ENCODE measurements at regions not wholly inside any gene's neighbourhood (a gene's known extent, or its start where the extent isn't known, plus 50 kb on each side); places are given as distances from the start of the nearest gene placed in this dataset.

DNA sequence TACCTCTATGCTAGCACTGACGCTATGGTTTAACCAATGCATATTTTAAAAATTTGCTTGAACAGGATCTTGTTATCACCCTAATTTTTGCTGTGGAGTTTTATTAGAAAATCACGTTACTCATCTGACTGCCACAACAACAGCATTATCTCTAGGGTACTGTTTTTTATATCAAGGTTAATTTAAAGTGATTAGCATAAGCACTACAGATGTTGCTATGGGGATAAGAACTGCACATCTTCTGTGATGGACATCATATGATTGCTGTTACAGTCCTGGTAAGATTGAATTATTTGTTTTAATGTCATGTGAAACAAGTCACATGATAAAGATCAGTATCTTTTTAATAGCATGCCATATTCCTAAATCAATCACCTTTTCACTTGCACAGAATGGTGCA, 492.2 kb upstream of the ROBO2 start:
- Histone ChIP-seq H3K36me3 (ENCODE audit: control insufficient read depth, insufficient read depth, low read length) (no peaks in the 10 kb centered on the region), H3K4me3 (ENCODE audit: extremely low read depth, insufficient read depth, low read length, poor library complexity, severe bottlenecking) (no peak overlapping the region), H3K27ac (ENCODE audit: low read depth, low read length, severe bottlenecking) (no peak overlapping the region), H3K9me3 (ENCODE audit: control insufficient read depth, low read length) (no peaks in the 10 kb centered on the region), H3K4me1 (ENCODE audit: control insufficient read depth, insufficient read depth, low read length, poor library complexity, severe bottlenecking) (no peaks in the 10 kb centered on the region)
- WGBS, 2 experiments (ENCODE audit: insufficient coverage in 2 of 2) = no CpG with 5 or more reads among the region's 2 CpGs

DNA sequence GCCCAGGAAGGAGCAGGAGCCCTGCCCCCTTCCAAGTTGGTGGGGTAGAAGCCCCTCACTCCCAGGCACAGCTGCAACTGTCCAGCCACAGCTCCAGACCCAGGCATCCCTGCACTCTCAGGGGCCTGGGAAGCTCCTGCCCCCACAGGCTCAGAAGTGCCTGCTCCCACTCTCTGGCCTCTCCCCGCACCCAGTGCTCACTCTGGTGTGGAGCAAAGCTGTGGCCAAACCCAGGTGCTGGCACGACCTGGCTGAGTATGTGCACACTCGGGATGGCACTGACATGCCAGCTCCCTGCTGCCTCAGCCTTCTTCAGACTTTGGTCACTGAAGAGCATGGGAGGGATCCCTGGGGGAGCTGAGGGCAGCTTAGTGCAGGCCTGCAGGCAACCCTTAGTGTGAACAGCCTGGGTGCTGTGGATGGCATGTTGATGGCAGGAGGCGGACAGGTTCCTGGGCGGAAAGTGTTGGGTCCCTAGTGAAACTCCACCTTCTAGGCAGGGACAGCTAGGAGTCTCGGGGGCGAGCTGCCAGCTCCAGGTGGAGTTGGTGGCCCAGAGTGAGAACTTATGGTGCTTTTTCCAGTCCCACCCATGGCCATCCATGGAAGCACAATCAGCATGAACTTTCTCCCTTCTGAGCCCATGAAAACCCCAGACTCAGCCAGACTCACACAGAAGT, 489.2 kb upstream of the ROBO2 start:
- H3K36me3 ChIP-seq (ENCODE audit: control insufficient read depth, insufficient read depth, low read length) = no peaks in the 10 kb centered on the region
- no peak overlapping the region for H3K4me3 ChIP-seq (ENCODE audit: extremely low read depth, insufficient read depth, low read length, poor library complexity, severe bottlenecking)
- no peaks in the 10 kb centered on the region for H3K4me1 ChIP-seq (ENCODE audit: control insufficient read depth, insufficient read depth, low read length, poor library complexity, severe bottlenecking)
- 79 to 93% methylated on average over 3 to 5 of the region's 7 CpGs for WGBS, 2 experiments (ENCODE audit: insufficient coverage in 2 of 2)
- no peaks in the 10 kb centered on the region for H3K9me3 ChIP-seq (ENCODE audit: control insufficient read depth, low read length)
- no peak overlapping the region for H3K27ac ChIP-seq (ENCODE audit: low read depth, low read length, severe bottlenecking)

DNA sequence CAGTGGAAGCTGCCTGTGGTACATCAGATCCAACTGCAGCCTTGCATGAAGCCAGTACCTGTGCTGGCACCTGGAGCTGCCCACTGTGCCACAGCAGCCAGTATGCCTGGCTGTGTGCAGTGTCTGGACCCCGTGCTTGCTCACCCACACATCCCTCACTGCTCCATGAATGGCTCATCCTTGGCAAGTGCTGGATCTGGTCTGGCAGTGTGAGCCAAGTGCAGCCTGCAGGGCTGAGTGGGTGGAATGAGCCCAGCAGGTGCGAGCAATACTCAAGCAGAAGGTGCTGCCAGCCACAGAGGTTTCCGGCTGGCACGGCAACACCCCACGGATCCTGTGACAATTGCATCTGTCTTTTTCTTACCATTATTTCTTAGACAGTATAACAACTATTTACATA, 488.2 kb upstream of the ROBO2 start:
- Histone ChIP-seq H3K4me1 (ENCODE audit: control insufficient read depth, insufficient read depth, low read length, poor library complexity, severe bottlenecking) (no peaks in the 10 kb centered on the region), H3K36me3 (ENCODE audit: control insufficient read depth, insufficient read depth, low read length) (no peaks in the 10 kb centered on the region), H3K9me3 (ENCODE audit: control insufficient read depth, low read length) (no peaks in the 10 kb centered on the region), H3K27ac (ENCODE audit: low read depth, low read length, severe bottlenecking) (no peak overlapping the region), H3K4me3 (ENCODE audit: extremely low read depth, insufficient read depth, low read length, poor library complexity, severe bottlenecking) (no peak overlapping the region)
- WGBS, 2 experiments (ENCODE audit: insufficient coverage in 2 of 2) = 89 to 100% methylated on average over 1 to 3 of the region's 5 CpGs

DNA sequence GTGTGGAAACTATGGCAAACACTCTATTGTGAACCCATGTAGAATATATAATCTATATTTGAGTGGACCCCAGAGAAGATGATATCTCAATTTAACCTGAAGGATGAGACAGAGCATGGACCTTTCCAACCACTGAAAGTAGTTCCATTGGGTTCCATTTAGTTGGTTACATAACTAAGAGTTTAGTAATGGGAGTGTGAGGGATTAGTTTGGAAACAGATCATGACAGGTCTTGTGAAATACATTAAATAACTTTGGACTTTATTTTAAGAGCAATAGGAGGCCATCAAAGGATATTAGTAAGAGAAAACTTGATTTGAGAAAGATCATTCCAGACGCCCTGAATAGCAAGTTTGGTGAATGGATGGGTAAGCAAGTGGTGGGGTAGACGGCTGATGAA, 487.2 kb upstream of the ROBO2 start:
- 71 to 83% methylated on average over 2 of the region's 2 CpGs for WGBS, 2 experiments (ENCODE audit: insufficient coverage in 2 of 2)
- Histone ChIP-seq H3K27ac (ENCODE audit: low read depth, low read length, severe bottlenecking) (no peak overlapping the region), H3K4me1 (ENCODE audit: control insufficient read depth, insufficient read depth, low read length, poor library complexity, severe bottlenecking) (no peaks in the 10 kb centered on the region), H3K36me3 (ENCODE audit: control insufficient read depth, insufficient read depth, low read length) (no peaks in the 10 kb centered on the region), H3K9me3 (ENCODE audit: control insufficient read depth, low read length) (no peaks in the 10 kb centered on the region), H3K4me3 (ENCODE audit: extremely low read depth, insufficient read depth, low read length, poor library complexity, severe bottlenecking) (no peak overlapping the region)

DNA sequence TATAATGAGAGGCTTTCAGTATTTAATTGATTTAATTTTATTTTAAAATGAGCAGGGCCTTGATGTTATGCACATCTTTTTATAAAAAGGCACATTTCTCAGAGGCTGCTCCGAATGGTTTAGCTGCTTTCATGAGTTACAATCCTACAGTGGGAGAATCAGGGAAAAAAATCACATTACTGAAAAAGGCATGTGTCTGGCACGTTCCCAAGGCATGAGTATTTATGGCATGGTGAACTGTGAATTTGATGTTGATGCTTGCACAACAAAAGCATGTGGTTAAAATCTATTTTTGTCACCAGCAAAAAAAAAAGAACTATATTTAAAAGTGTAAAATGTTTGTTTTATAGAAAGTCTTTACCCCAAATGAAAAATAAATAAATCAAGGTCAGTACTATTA, 485.2 kb upstream of the ROBO2 start:
- H3K9me3 ChIP-seq (ENCODE audit: control insufficient read depth, low read length) = no peaks in the 10 kb centered on the region
- no peak overlapping the region for H3K27ac ChIP-seq (ENCODE audit: low read depth, low read length, severe bottlenecking)
- no peak overlapping the region for H3K4me3 ChIP-seq (ENCODE audit: extremely low read depth, insufficient read depth, low read length, poor library complexity, severe bottlenecking)
- H3K4me1 ChIP-seq (ENCODE audit: control insufficient read depth, insufficient read depth, low read length, poor library complexity, severe bottlenecking) = no peaks in the 10 kb centered on the region
- no peaks in the 10 kb centered on the region for H3K36me3 ChIP-seq (ENCODE audit: control insufficient read depth, insufficient read depth, low read length)
- whole genome bisulfite sequencing, 2 experiments (ENCODE audit: insufficient coverage in 2 of 2) = 94 to 100% methylated on average over 1 to 2 of the region's 2 CpGs

DNA sequence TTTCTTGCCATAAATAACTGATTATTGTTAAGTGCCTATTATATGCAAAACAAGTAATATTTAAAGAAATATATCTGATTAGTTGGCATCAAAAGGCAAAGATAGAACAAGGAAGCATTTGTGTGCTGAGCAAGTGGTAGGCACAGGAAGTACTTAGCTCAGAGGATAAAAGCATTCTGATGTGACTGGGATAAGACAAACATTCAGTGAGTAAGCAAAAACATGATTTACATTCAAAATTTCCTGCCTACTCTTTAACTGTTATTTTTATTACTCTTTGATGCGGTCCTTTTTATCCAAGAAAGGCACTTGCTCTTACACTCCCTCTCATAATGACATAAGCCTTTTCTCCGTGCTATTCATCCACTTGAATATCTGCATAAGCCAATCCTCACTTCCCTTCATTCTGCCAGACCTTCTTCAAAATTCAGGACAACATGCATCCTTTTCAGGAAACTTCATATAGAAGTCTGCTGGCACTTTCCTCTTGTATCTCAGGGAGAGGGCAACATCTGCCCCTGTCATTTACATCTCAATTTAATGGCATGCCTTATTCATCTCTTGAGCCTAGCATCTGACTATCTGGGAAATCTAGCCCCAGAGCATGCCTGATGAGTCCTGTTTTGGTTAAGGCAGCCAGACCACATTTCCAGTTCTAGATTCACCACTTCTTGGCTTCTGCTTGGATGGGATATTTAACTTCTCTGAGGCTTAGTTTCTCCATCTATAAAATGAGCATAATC, 478.2 kb upstream of the ROBO2 start:
- Histone ChIP-seq H3K4me3 (ENCODE audit: extremely low read depth, insufficient read depth, low read length, poor library complexity, severe bottlenecking) (no peak overlapping the region), H3K36me3 (ENCODE audit: control insufficient read depth, insufficient read depth, low read length) (no peaks in the 10 kb centered on the region), H3K9me3 (ENCODE audit: control insufficient read depth, low read length) (no peaks in the 10 kb centered on the region), H3K4me1 (ENCODE audit: control insufficient read depth, insufficient read depth, low read length, poor library complexity, severe bottlenecking) (peaks cover 6% of the 10 kb centered on the region), H3K27ac (ENCODE audit: low read depth, low read length, severe bottlenecking) (peak overlapping the region; percentile 80)
- WGBS, 2 experiments (ENCODE audit: insufficient coverage in 2 of 2) = 69 to 71% methylated on average over 2 of the region's 2 CpGs

DNA sequence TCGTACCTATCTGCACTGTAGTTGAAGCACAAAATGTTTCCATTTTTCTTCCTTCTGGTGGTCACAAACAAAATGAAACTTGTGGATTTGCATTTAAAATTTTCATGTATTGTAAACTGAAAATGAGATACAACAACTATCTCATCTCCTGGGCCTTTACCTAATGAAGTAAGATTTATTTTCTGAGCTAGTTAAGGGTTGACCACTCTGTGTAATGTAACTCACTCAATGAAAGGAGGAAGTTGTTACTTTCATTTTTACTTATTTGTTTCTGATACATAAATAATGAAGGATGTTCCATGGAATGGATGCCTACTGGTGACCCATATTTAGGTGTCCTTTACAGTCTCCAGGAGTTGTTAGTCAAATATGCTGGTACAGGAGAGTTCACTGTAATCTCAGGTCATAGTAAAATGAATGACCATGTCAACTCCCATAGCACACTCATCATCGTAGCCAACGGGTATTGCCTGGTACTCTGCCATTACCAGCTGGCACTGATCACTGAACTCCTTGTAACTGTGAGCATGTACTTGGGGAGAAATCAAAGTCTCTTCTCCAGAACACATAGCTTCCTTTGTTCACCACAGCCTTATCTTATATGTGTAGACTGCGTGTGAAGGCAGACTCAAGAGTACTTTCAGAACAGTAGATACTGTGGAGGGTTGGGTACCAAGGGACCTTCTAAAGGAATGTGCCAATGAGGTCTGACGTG, 474.2 kb upstream of the ROBO2 start:
- Histone ChIP-seq H3K9me3 (ENCODE audit: control insufficient read depth, low read length) (no peaks in the 10 kb centered on the region), H3K4me1 (ENCODE audit: control insufficient read depth, insufficient read depth, low read length, poor library complexity, severe bottlenecking) (peaks cover 6% of the 10 kb centered on the region), H3K36me3 (ENCODE audit: control insufficient read depth, insufficient read depth, low read length) (no peaks in the 10 kb centered on the region), H3K4me3 (ENCODE audit: extremely low read depth, insufficient read depth, low read length, poor library complexity, severe bottlenecking) (no peak overlapping the region), H3K27ac (ENCODE audit: low read depth, low read length, severe bottlenecking) (no peak overlapping the region)
- 95 to 98% methylated on average over 3 to 4 of the region's 5 CpGs for WGBS, 2 experiments (ENCODE audit: insufficient coverage in 2 of 2)

DNA sequence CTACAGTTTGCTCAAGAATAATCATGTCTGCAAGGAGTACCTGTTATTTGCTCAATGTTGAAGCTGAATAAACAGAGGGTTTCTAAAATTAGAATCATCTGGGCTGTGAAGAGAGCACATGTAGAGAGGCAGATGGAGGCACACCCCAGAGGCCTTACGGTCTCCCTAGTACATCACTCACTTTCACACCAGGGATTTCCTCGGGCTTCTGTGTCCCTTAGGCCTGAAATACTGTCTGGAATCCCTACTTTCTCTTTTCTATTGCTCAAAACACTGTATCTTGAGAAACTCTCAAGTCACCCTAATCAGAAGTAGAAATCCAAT, 473.7 kb upstream of the ROBO2 start:
- no peak overlapping the region for H3K27ac ChIP-seq (ENCODE audit: low read depth, low read length, severe bottlenecking)
- no peaks in the 10 kb centered on the region for H3K36me3 ChIP-seq (ENCODE audit: control insufficient read depth, insufficient read depth, low read length)
- no peak overlapping the region for H3K4me3 ChIP-seq (ENCODE audit: extremely low read depth, insufficient read depth, low read length, poor library complexity, severe bottlenecking)
- WGBS, 2 experiments (ENCODE audit: insufficient coverage in 2 of 2) = 100% methylated on average over 1 to 2 of the region's 2 CpGs
- no peaks in the 10 kb centered on the region for H3K9me3 ChIP-seq (ENCODE audit: control insufficient read depth, low read length)
- peaks cover 4% of the 10 kb centered on the region for H3K4me1 ChIP-seq (ENCODE audit: control insufficient read depth, insufficient read depth, low read length, poor library complexity, severe bottlenecking)

DNA sequence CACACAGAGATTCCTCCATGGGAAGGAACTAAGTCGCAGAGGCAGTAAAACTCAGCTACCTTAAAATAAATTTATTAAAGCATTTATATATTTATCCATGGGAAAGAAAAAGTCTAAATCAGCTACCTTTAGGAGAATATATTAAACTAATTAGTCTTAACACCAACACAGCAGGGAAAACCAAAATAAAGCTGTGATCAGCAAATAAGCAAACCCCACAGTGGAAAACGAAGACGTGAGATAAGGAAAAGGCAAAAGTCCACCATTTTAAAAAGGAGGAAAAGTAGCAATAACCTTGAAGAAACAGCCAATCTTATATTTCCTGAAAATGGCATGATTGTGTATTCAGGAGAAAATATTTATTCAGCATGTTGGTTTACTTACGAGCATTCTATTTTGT, 473.0 kb upstream of the ROBO2 start:
- Histone ChIP-seq H3K27ac (ENCODE audit: low read depth, low read length, severe bottlenecking) (no peak overlapping the region), H3K9me3 (ENCODE audit: control insufficient read depth, low read length) (no peaks in the 10 kb centered on the region), H3K4me3 (ENCODE audit: extremely low read depth, insufficient read depth, low read length, poor library complexity, severe bottlenecking) (no peak overlapping the region), H3K4me1 (ENCODE audit: control insufficient read depth, insufficient read depth, low read length, poor library complexity, severe bottlenecking) (no peaks in the 10 kb centered on the region), H3K36me3 (ENCODE audit: control insufficient read depth, insufficient read depth, low read length) (no peaks in the 10 kb centered on the region)
- 100% methylated on average over 2 of the region's 4 CpGs; no CpG with 5 or more reads in 1 of the 2 experiments for WGBS, 2 experiments (ENCODE audit: insufficient coverage in 2 of 2)

DNA sequence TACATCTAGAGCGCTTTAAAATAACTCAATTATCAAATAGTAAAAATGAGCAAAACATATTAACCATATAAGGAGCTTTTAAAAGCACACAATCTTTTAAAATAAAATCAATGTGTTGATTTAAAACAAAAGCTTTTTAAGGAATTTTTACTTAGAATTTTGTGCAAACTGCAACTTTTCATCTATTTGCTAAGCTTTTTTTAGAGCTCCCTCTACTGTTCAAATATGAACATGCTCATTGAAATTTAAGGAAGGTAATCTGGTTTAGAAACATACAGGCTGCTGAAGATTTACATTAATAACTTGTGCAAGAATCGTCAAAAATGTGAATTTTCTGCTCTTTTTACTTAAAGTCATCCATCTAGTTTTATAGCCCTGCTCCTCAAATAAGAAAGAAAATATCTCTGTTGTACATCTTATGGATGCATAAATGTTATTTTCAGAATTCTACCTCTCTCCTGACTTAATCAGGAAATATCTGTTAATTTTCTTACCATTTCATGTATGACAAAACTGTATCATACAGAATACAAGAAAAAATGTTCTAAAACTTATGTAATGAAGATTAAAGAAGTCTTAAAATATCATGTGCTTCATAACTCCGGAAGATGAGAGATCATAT, 469.4 kb upstream of the ROBO2 start:
- Histone ChIP-seq H3K4me1 (ENCODE audit: control insufficient read depth, insufficient read depth, low read length, poor library complexity, severe bottlenecking) (no peaks in the 10 kb centered on the region), H3K27ac (ENCODE audit: low read depth, low read length, severe bottlenecking) (no peak overlapping the region), H3K36me3 (ENCODE audit: control insufficient read depth, insufficient read depth, low read length) (no peaks in the 10 kb centered on the region), H3K4me3 (ENCODE audit: extremely low read depth, insufficient read depth, low read length, poor library complexity, severe bottlenecking) (no peak overlapping the region), H3K9me3 (ENCODE audit: control insufficient read depth, low read length) (no peaks in the 10 kb centered on the region)
- WGBS, 2 experiments (ENCODE audit: insufficient coverage in 2 of 2) = no CpG with 5 or more reads among the region's 3 CpGs

All from mesodermal cell (in vitro differentiated cells).